ENCODE measurements at regions not wholly inside any gene's neighbourhood (a gene's known extent, or its start where the extent isn't known, plus 50 kb on each side); places are given as distances from the start of the nearest gene placed in this dataset.

- TF ChIP-seq CEBPZ (IDR thresholded peaks at IDR 0.05; ENCODE audit: low read depth, low read length) (no peak), ZSCAN29 (IDR thresholded peaks at IDR 0.05) (no peak), MTA3 (IDR thresholded peaks at IDR 0.05; ENCODE audit: borderline replicate concordance, low read length) (no peak), IKZF2 (IDR thresholded peaks at IDR 0.05) (no peak), EGR1 (IDR thresholded peaks at IDR 0.05; ENCODE audit: borderline replicate concordance in 1 of 2, low read depth in 2 of 2, low read length in 2 of 2) (no peak), BCL11A (IDR thresholded peaks at IDR 0.05; ENCODE audit: low read depth, low read length) (no peak), NFIC (IDR thresholded peaks at IDR 0.05; ENCODE audit: low read depth, low read length) (no peak), ZBED1 (IDR thresholded peaks at IDR 0.05; ENCODE audit: borderline replicate concordance) (no peak), ZBTB40 (IDR thresholded peaks at IDR 0.05; ENCODE audit: borderline replicate concordance) (no peak)
Measured at GRCh38 chr14:66135831-66136230, 350.3 kb upstream of the CCDC196 start (continued).

Data from GM12878 (cell line).